Mucosa of stomach (tissue), 1 donor: ENCODE measurements at regions not wholly inside any gene's neighbourhood (a gene's known extent, or its start where the extent isn't known, plus 50 kb on each side); places are given as distances from the start of the nearest gene placed in this dataset.
"Not testable (repeated sequence)": the region's sequence is repeated elsewhere in the genome, so short reads cannot be mapped to it uniquely, and the experiment has no call there.

ENCODE experiments used
- H3K27me3 ChIP-seq: one replicate; pipeline ENCODE4 v1.7.0; 2013; ENCODE audit warnings: mild to moderate bottlenecking, low read length; ENCODE audit not compliant: control insufficient read depth, insufficient read depth
- H3K36me3 ChIP-seq: one replicate; pipeline ENCODE4 v1.7.0; 2013; ENCODE audit warnings: low read length; ENCODE audit not compliant: control insufficient read depth, insufficient read depth
- H3K4me1 ChIP-seq: one replicate; pipeline ENCODE4 v1.7.0; 2013; ENCODE audit warnings: mild to moderate bottlenecking, low read length; ENCODE audit not compliant: control insufficient read depth, insufficient read depth
- H3K4me3 ChIP-seq: one replicate; pipeline ENCODE4 v1.7.0; 2013; ENCODE audit warnings: low read length
- H3K9ac ChIP-seq: one replicate; pipeline ENCODE4 v1.7.0; 2013; ENCODE audit warnings: mild to moderate bottlenecking, low read length, moderate library complexity
- H3K9me3 ChIP-seq: one replicate; pipeline ENCODE4 v1.7.0; 2013; ENCODE audit warnings: mild to moderate bottlenecking, low read length, moderate library complexity; ENCODE audit not compliant: control insufficient read depth
- donor health status: Pancreatic carcinoma.

DNA sequence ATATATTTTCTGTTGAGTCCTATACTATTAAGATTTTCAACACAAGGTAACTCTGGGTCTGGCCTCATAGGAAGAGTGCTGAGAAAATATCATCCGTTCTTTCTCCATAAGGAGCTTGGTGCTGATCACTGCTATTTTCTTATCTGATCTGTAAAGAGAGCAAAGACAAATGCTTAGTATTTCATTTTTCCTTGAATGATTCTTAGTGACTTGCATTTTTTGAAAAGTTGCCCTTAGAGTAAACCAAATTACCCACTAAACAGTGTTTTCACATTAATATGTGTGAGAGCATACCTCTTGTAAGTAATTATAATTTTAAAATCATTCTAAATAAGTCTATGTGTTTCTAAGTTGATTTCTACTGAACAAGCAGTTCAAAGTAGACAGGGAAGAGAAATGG is 121.3 kb upstream of the CTSV start:
- no peak overlapping the region for H3K4me3 ChIP-seq
- H3K9me3 ChIP-seq, result no peaks in the 10 kb centered on the region
- H3K36me3 ChIP-seq, result no peaks in the 10 kb centered on the region
- H3K4me1 ChIP-seq, result no peaks in the 10 kb centered on the region
- H3K27me3 ChIP-seq, result no peaks in the 10 kb centered on the region
- no peak overlapping the region for H3K9ac ChIP-seq

DNA sequence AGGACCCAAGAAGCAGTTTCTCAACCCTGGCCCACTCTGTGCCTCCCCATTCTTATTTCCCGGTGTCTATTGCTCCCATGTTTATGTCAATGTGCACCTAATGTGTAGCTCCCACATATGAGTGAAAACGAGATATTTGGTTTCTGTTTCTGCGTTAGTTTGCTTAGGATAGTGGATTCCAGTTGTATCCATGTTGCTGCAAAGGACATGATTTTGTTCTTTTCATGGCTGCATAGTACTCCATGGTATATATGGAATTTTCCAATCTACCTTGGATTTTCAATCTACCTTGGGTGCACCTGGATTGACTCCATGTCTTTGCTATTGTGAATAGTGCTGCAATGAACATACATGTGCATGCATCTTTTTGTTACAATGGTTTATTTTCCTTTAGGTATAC is 119.8 kb upstream of the CTSV start:
- H3K36me3 ChIP-seq, H3K9me3 ChIP-seq, H3K27me3 ChIP-seq, H3K4me3 ChIP-seq, H3K9ac ChIP-seq, H3K4me1 ChIP-seq: not testable (repeated sequence)

GRCh38 chr9:97155441-97155840 is 116.5 kb upstream of the CTSV start:
- H3K9ac ChIP-seq, H3K9me3 ChIP-seq, H3K27me3 ChIP-seq, H3K36me3 ChIP-seq, H3K4me3 ChIP-seq, H3K4me1 ChIP-seq: not testable (repeated sequence)

GRCh38 chr9:97153967-97154366 is 115.0 kb upstream of the CTSV start:
- no peak overlapping the region for H3K4me3 ChIP-seq
- no peaks in the 10 kb centered on the region for H3K4me1 ChIP-seq
- no peaks in the 10 kb centered on the region for H3K9me3 ChIP-seq
- no peaks in the 10 kb centered on the region for H3K27me3 ChIP-seq
- H3K9ac ChIP-seq, result no peak overlapping the region
- H3K36me3 ChIP-seq, result no peaks in the 10 kb centered on the region

GRCh38 chr9:97153160-97153559 is 114.2 kb upstream of the CTSV start:
- not testable (repeated sequence) for H3K4me1 ChIP-seq, H3K9me3 ChIP-seq, H3K4me3 ChIP-seq, H3K27me3 ChIP-seq, H3K9ac ChIP-seq, H3K36me3 ChIP-seq

GRCh38 chr9:97150471-97150870 is 111.5 kb upstream of the CTSV start:
- H3K27me3 ChIP-seq, H3K9me3 ChIP-seq, H3K9ac ChIP-seq, H3K36me3 ChIP-seq, H3K4me1 ChIP-seq, H3K4me3 ChIP-seq: not testable (repeated sequence)

- not testable (repeated sequence) for H3K4me3 ChIP-seq, H3K27me3 ChIP-seq
These were observed 109.5 kb upstream of the CTSV start for GRCh38 chr9:97148428-97148827.

DNA sequence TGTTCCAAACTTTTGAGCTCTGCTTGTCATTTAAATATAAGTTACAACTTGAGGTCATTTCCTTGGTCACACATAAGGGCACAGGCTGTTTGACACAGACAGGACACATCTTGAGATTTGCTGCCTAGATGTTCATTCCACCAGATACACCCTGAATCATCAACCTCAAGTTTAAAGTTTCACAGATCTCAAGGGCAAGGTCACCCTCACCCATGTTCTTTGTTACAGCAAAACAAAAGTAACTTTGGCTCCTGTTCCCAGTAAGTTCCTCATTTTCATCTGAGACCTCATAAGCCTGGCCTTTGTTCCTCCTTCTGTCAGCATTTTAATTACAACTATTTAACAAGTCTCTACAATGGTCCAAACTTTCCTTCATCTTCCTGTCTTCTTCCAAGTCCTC is 106.7 kb upstream of the CTSV start:
- not testable (repeated sequence) for H3K4me3 ChIP-seq, H3K9me3 ChIP-seq, H3K4me1 ChIP-seq, H3K9ac ChIP-seq, H3K27me3 ChIP-seq, H3K36me3 ChIP-seq

More at GRCh38 chr9:97148428-97148827, 109.5 kb upstream of the CTSV start:
- not testable (repeated sequence) for H3K9ac ChIP-seq, H3K9me3 ChIP-seq, H3K36me3 ChIP-seq, H3K4me1 ChIP-seq

DNA sequence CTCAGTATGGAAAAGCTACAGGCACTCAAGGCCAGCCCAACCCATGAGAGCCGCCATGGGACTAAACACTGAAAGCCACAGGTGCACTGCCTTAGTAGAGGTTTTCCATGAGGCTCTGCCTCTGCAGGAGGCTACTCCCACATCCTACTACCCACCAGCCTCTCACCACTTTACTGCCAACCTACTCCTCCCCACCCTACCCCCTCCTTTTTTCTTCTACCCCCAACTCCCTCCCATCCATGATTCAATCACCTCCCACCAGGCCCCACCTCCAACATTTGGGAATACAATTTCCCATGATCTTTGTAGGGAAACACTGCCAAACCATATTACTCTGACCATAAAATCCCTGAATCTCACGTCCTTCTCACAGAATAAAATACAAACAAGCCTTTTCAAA is 101.6 kb upstream of the CTSV start:
- peaks cover 3% of the 10 kb centered on the region for H3K27me3 ChIP-seq
- H3K9ac ChIP-seq, result no peak overlapping the region
- H3K9me3 ChIP-seq, result no peaks in the 10 kb centered on the region
- no peak overlapping the region for H3K4me3 ChIP-seq
- no peaks in the 10 kb centered on the region for H3K36me3 ChIP-seq
- no peaks in the 10 kb centered on the region for H3K4me1 ChIP-seq

- Histone ChIP-seq H3K9me3 (no peaks in the 10 kb centered on the region), H3K27me3 (no peaks in the 10 kb centered on the region), H3K4me1 (no peaks in the 10 kb centered on the region), H3K9ac (no peak overlapping the region), H3K4me3 (no peak overlapping the region), H3K36me3 (no peaks in the 10 kb centered on the region)
These were observed 97.5 kb upstream of the CTSV start for GRCh38 chr9:97136421-97136820.

GRCh38 chr9:97133966-97134365 is 95.0 kb upstream of the CTSV start:
- not testable (repeated sequence) for H3K36me3 ChIP-seq, H3K9me3 ChIP-seq, H3K4me3 ChIP-seq, H3K27me3 ChIP-seq, H3K4me1 ChIP-seq, H3K9ac ChIP-seq

- no peaks in the 10 kb centered on the region for H3K4me1 ChIP-seq
- no peaks in the 10 kb centered on the region for H3K27me3 ChIP-seq
- no peaks in the 10 kb centered on the region for H3K36me3 ChIP-seq
- no peak overlapping the region for H3K9ac ChIP-seq
- no peaks in the 10 kb centered on the region for H3K9me3 ChIP-seq
- no peak overlapping the region for H3K4me3 ChIP-seq
These were observed 93.9 kb upstream of the CTSV start for GRCh38 chr9:97132865-97133264.

- H3K9me3 ChIP-seq, H3K36me3 ChIP-seq, H3K9ac ChIP-seq, H3K27me3 ChIP-seq, H3K4me1 ChIP-seq, H3K4me3 ChIP-seq: not testable (repeated sequence)
These were observed 91.9 kb upstream of the CTSV start for GRCh38 chr9:97130864-97131263.
